ENCODE measurements at regions not wholly inside any gene's neighbourhood (a gene's known extent, or its start where the extent isn't known, plus 50 kb on each side); places are given as distances from the start of the nearest gene placed in this dataset.

DNA sequence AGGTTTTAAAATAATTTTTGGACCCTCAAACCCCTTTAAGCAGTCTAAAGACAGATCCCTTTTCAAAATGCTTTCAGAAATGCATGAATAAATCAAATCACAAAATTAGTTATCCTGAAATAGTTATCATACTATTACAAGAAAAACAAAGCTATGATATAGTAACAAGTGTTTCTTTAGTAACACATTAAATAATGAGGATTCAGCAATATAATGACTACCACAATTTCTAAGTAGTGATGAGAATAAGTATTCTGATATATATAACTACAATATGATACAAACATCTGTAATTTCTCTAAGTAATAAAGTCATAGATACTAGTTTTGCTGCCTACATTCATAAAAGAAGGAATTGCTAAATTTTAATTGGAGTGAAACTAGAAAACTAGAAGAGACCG, 53.0 kb upstream of the TMEM168 start:
- H3K27ac ChIP-seq, result no peak overlapping the region
- no peak for DNase-seq (ENCODE audit: low read depth, low spot score)
